ENCODE measurements at regions not wholly inside any gene's neighbourhood (a gene's known extent, or its start where the extent isn't known, plus 50 kb on each side); places are given as distances from the start of the nearest gene placed in this dataset.

DNA sequence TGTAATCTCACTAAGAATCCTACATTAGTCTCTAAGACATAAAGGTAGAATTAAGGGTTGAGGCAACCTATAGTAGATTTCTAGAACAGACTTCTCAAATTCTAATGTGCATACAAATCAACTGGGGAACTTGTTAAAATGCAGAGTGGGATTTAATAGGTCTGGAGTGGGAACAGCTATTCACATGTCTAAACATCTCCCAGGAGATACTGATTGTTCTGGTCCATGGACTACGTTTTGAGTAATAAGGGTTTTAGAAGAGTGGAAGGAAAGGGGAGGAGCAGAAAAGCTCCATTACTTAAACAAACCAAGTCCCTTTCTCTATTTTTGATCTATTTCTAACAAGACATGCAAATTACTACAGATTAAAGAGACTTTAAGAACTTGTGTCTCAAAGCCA, 524.8 kb downstream of the TUSC7 start:
- no peak for TF ChIP-seq ZNF331 (CRISPR knock-in tag; IDR thresholded peaks at IDR 0.05; ENCODE audit: low read depth)
- no peak for TF ChIP-seq EZH2 (IDR thresholded peaks at IDR 0.05; ENCODE audit: low read depth, unreplicated experiment)
- TF ChIP-seq, protein P1, sequence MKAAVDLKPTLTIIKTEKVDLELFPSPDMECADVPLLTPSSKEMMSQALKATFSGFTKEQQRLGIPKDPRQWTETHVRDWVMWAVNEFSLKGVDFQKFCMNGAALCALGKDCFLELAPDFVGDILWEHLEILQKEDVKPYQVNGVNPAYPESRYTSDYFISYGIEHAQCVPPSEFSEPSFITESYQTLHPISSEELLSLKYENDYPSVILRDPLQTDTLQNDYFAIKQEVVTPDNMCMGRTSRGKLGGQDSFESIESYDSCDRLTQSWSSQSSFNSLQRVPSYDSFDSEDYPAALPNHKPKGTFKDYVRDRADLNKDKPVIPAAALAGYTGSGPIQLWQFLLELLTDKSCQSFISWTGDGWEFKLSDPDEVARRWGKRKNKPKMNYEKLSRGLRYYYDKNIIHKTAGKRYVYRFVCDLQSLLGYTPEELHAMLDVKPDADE (IDR thresholded peaks at IDR 0.05): no peak
- Mint-ChIP-seq H3K4me3 (no peak overlapping the region), H3K27me3 (ENCODE audit: insufficient read depth, low read depth, poor library complexity) (no peaks in the 10 kb centered on the region), H3K4me1 (peaks cover 2% of the 10 kb centered on the region; the same call in 1 of the 3 replicates), H3K9me3 (no peaks in the 10 kb centered on the region), H3K36me3 (ENCODE audit: low read depth) (no peaks in the 10 kb centered on the region), H3K27ac (no peak overlapping the region)
- H3K4me3 ChIP-seq: no peak overlapping the region
- H3K79me2 ChIP-seq (replicated peaks; ENCODE audit: insufficient read depth): no peaks in the 10 kb centered on the region
- H3K4me2 ChIP-seq: no peak overlapping the region
- no peaks in the 10 kb centered on the region for H3K36me3 ChIP-seq (ENCODE audit: insufficient read depth)
- H3K27me3 ChIP-seq (ENCODE audit: insufficient read depth): no peaks in the 10 kb centered on the region
- H3K9me2 ChIP-seq (ENCODE audit: insufficient read depth): no peaks in the 10 kb centered on the region
- DNase-seq (ENCODE audit: low spot score) (no peak), ATAC-seq (no peak)
- H3F3A ChIP-seq (replicated peaks; ENCODE audit: low read depth): no peaks in the 10 kb centered on the region
- H2AFZ ChIP-seq: 0 out of 2 replicates have a peak overlapping the region, but pooled peaks have one; percentile 49
- no peak overlapping the region for H3K27ac ChIP-seq (ENCODE audit: low read depth)
- H3K4me1 ChIP-seq (ENCODE audit: insufficient read depth): no peaks in the 10 kb centered on the region
- no peaks in the 10 kb centered on the region for H4K20me1 ChIP-seq (replicated peaks; ENCODE audit: insufficient read depth)

DNA sequence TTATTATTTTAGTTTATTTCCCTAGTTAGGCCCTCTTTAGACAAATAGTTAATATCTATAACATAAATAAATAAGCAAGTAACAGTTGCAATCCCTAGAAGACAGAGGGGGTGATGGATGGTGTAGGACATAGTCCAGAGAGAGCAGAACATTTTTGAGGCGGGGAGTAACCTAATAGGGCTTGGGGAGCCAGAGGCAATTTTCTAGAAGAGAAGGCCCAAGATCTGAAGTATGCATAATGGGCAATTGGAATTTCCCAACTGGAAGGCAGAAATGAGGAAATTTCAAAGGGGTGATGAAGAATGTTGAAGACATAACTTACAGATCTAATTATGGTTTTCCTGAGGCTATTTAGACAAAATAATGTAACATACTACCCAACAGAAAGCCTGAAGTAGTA, 525.7 kb downstream of the TUSC7 start:
- DNase-seq (ENCODE audit: low spot score): no peak
- no peaks in the 10 kb centered on the region for H3K9me3 Mint-ChIP-seq
- TF ChIP-seq, protein P2, sequence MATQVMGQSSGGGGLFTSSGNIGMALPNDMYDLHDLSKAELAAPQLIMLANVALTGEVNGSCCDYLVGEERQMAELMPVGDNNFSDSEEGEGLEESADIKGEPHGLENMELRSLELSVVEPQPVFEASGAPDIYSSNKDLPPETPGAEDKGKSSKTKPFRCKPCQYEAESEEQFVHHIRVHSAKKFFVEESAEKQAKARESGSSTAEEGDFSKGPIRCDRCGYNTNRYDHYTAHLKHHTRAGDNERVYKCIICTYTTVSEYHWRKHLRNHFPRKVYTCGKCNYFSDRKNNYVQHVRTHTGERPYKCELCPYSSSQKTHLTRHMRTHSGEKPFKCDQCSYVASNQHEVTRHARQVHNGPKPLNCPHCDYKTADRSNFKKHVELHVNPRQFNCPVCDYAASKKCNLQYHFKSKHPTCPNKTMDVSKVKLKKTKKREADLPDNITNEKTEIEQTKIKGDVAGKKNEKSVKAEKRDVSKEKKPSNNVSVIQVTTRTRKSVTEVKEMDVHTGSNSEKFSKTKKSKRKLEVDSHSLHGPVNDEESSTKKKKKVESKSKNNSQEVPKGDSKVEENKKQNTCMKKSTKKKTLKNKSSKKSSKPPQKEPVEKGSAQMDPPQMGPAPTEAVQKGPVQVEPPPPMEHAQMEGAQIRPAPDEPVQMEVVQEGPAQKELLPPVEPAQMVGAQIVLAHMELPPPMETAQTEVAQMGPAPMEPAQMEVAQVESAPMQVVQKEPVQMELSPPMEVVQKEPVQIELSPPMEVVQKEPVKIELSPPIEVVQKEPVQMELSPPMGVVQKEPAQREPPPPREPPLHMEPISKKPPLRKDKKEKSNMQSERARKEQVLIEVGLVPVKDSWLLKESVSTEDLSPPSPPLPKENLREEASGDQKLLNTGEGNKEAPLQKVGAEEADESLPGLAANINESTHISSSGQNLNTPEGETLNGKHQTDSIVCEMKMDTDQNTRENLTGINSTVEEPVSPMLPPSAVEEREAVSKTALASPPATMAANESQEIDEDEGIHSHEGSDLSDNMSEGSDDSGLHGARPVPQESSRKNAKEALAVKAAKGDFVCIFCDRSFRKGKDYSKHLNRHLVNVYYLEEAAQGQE (IDR thresholded peaks at IDR 0.05; ENCODE audit: unreplicated experiment): no peak
- no peak for TF ChIP-seq ZNF331 (CRISPR knock-in tag; IDR thresholded peaks at IDR 0.05; ENCODE audit: low read depth)
- no peak for TF ChIP-seq STAT1 (IDR thresholded peaks at IDR 0.05; ENCODE audit: unreplicated experiment)
- no peak for TF ChIP-seq ZNF114 (CRISPR knock-in tag; IDR thresholded peaks at IDR 0.05)
- no peak for TF ChIP-seq POLR2AphosphoS5 (IDR thresholded peaks at IDR 0.05; ENCODE audit: low read depth)
- no peaks in the 10 kb centered on the region for H3K36me3 ChIP-seq (ENCODE audit: insufficient read depth)
- H3K4me1 ChIP-seq (ENCODE audit: insufficient read depth): no peaks in the 10 kb centered on the region
- ATAC-seq: no peak
- H3K4me3 Mint-ChIP-seq: no peak overlapping the region
- no peaks in the 10 kb centered on the region for H3K27me3 Mint-ChIP-seq (ENCODE audit: insufficient read depth, low read depth, poor library complexity)
- H3F3A ChIP-seq (replicated peaks; ENCODE audit: low read depth): no peaks in the 10 kb centered on the region
- H4K20me1 ChIP-seq (replicated peaks; ENCODE audit: insufficient read depth): no peaks in the 10 kb centered on the region
- no peaks in the 10 kb centered on the region for H3K9me2 ChIP-seq (ENCODE audit: insufficient read depth)
- H3K79me2 ChIP-seq (replicated peaks; ENCODE audit: insufficient read depth): no peaks in the 10 kb centered on the region
- H3K36me3 Mint-ChIP-seq (ENCODE audit: low read depth): no peaks in the 10 kb centered on the region
- H2AFZ ChIP-seq: no peak overlapping the region
- H3K27me3 ChIP-seq (ENCODE audit: insufficient read depth): no peaks in the 10 kb centered on the region
- no peak overlapping the region for H3K4me2 ChIP-seq
- H3K27ac Mint-ChIP-seq: no peak overlapping the region
- H3K4me3 ChIP-seq: no peak overlapping the region
- peaks cover 2% of the 10 kb centered on the region; the same call in 1 of the 3 replicates for H3K4me1 Mint-ChIP-seq
- H3K27ac ChIP-seq (ENCODE audit: low read depth): no peak overlapping the region

All from GM23338 (cell line).